MM.1S (cell line): ENCODE measurements at regions not wholly inside any gene's neighbourhood (a gene's known extent, or its start where the extent isn't known, plus 50 kb on each side); places are given as distances from the start of the nearest gene placed in this dataset.
"Not testable (repeated sequence)": the region's sequence is repeated elsewhere in the genome, so short reads cannot be mapped to it uniquely, and the experiment has no call there.

Experiments
- DNase-seq: peaks from one replicate; pipeline ENCODE4 v3.0.0-alpha.2; 2015
- H2AFZ ChIP-seq: fragments of 300-600 bp; sonication (generic); 2 replicates; pipeline ENCODE4 v1.6.0; 2016; ENCODE audit warnings: antibody characterized with exemption, low read length
- H3F3A ChIP-seq: fragments of 300-600 bp; sonication (generic); 2 replicates; pipeline ENCODE4 v1.6.1; 2016; ENCODE audit warnings: mild to moderate bottlenecking, antibody characterized with exemption, low read length, moderate library complexity, mixed read lengths; ENCODE audit not compliant: insufficient read depth
- H3K27ac ChIP-seq: fragments of 300-600 bp; sonication (generic); 2 replicates; pipeline ENCODE4 v1.5.1; 2016; ENCODE audit warnings: mild to moderate bottlenecking, low read length
- H3K27me3 ChIP-seq: fragments of 300-600 bp; sonication (generic); replicated peaks from 2 replicates; pipeline ENCODE4 v1.6.0; 2016; ENCODE audit warnings: low read length; ENCODE audit not compliant: insufficient read depth
- H3K36me3 ChIP-seq: fragments of 300-600 bp; sonication (generic); replicated peaks from 2 replicates; pipeline ENCODE4 v1.6.1; 2016; ENCODE audit warnings: mild to moderate bottlenecking, low read length, mixed read lengths; ENCODE audit not compliant: insufficient read depth
- H3K4me1 ChIP-seq: fragments of 300-600 bp; sonication (generic); 2 replicates; pipeline ENCODE4 v1.6.1; 2016; ENCODE audit warnings: low read length, mixed read lengths
- H3K4me2 ChIP-seq: fragments of 300-600 bp; sonication (generic); 2 replicates; pipeline ENCODE4 v1.6.0; 2016; ENCODE audit warnings: low read depth, low read length
- H3K4me3 ChIP-seq: fragments of 300-600 bp; sonication (generic); 2 replicates; pipeline ENCODE4 v1.5.1; 2016; ENCODE audit warnings: low read length, mixed read lengths
- H3K79me2 ChIP-seq: fragments of 300-600 bp; sonication (generic); 2 replicates; pipeline ENCODE4 v1.6.1; 2016; ENCODE audit warnings: mixed run types, low read length, mixed read lengths
- H3K9ac ChIP-seq: fragments of 300-600 bp; sonication (generic); 2 replicates; pipeline ENCODE4 v1.6.1; 2016; ENCODE audit warnings: low read length, mixed read lengths
- H3K9me2 ChIP-seq: fragments of 300-600 bp; sonication (generic); replicated peaks from 2 replicates; pipeline ENCODE4 v1.6.1; 2016; ENCODE audit warnings: mild to moderate bottlenecking, low read length, mixed read lengths; ENCODE audit not compliant: insufficient read depth
- H3K9me3 ChIP-seq: fragments of 300-600 bp; sonication (generic); replicated peaks from 2 replicates; pipeline ENCODE4 v1.6.1; 2016; ENCODE audit warnings: mild to moderate bottlenecking, low read length, mixed read lengths; ENCODE audit not compliant: insufficient read depth
- H4K20me1 ChIP-seq: fragments of 300-600 bp; sonication (generic); 2 replicates; pipeline ENCODE4 v1.6.1; 2016; ENCODE audit warnings: mild to moderate bottlenecking, low read length, moderate library complexity, mixed read lengths; ENCODE audit not compliant: insufficient read depth
- CTCF ChIP-seq: fragments of 300-600 bp; sonication (generic); IDR thresholded peaks from 2 replicates; pipeline ENCODE4 v1.5.1; 2016; ENCODE audit warnings: antibody characterized with exemption, low read length, mixed read lengths
- EZH2 ChIP-seq: fragments of 300-600 bp; sonication (generic); optimal IDR thresholded peaks from 2 replicates; pipeline ENCODE3; 2017; ENCODE audit warnings: low read depth, mild to moderate bottlenecking, antibody characterized with exemption, low read length, mixed read lengths
- EZH2phosphoT487 ChIP-seq: fragments of 300-600 bp; sonication (generic); IDR thresholded peaks from 2 replicates; pipeline ENCODE4 v1.6.1; 2018; ENCODE audit warnings: antibody characterized with exemption, low read length

DNA sequence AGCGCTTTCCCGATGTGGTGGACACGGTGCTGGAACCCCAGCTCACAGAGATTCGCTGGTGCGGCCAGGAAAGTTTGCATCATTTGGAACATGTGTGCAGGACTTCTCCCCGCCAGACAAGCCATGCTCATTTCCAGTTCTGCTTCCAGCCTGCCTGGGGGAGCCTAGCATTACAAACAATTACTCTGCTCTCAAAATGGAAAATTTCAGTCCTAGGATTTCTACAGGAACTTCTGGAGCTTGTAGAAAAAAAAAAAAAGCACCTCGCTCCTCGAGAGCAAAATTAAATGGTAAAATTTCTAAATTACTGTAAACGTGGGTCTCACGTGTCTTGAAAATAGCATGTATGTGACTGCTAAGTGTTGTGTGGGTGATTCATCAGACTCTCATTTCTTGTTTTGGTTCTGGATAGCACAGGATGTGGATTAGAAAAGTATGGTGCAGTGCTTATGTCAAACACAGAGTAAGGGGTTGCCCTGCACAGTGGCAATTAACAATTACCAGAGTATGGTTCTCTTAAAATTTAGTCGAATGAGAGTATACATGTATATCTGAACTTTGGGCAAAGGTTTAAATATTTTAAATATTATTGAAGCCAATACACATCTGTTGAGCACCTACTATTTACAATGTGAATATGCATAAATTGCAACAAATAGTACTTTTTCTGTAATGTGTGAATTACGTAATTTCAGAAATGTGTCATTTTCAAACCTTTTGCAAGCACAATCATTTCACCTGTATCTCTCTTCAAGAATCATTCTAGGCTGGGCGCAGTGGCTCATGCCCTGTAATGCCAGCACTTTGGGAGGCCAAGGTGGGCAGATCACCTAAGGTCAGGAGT, 61.8 kb upstream of the PTGFRN start:
- Histone ChIP-seq H4K20me1 (no peaks in the 10 kb centered on the region), H3K9me2 (no peaks in the 10 kb centered on the region), H3F3A (no peaks in the 10 kb centered on the region), H3K4me3 (no peak overlapping the region), H3K4me2 (no peak overlapping the region), H2AFZ (no peak overlapping the region), H3K36me3 (no peaks in the 10 kb centered on the region), H3K9ac (no peak overlapping the region), H3K9me3 (no peaks in the 10 kb centered on the region), H3K4me1 (no peaks in the 10 kb centered on the region), H3K79me2 (no peaks in the 10 kb centered on the region), H3K27me3 (no peaks in the 10 kb centered on the region), H3K27ac (no peak overlapping the region)
- no peak for DNase-seq
- no peak for TF ChIP-seq EZH2
- no peak for TF ChIP-seq EZH2phosphoT487
- no peak for TF ChIP-seq CTCF

DNA sequence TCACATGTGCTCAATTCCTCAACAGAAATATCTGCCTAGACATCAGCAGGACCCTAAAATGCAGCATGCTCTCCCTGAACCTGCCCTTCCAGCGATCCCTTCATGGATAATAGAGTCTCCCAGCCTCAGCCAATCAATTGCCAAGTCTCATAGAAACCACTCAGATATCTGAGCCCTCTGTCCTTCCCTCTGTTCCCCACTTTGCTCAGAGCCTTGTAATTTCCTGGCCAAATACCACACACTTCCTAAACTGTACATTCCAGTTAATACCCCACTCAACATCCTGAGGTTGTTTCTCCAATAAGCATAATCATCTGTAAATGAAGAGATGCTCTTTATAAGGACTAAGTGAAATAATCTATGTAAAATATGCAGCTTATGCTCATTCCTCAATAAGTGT, 59.3 kb upstream of the PTGFRN start:
- Histone ChIP-seq H3K9me3 (no peaks in the 10 kb centered on the region), H3K4me3 (no peak overlapping the region), H3K4me2 (no peak overlapping the region), H3K27ac (no peak overlapping the region), H3K9ac (no peak overlapping the region), H3K9me2 (no peaks in the 10 kb centered on the region), H4K20me1 (no peaks in the 10 kb centered on the region), H2AFZ (no peak overlapping the region), H3K4me1 (no peaks in the 10 kb centered on the region), H3K36me3 (no peaks in the 10 kb centered on the region), H3F3A (no peaks in the 10 kb centered on the region), H3K79me2 (no peaks in the 10 kb centered on the region), H3K27me3 (no peaks in the 10 kb centered on the region)
- TF ChIP-seq EZH2phosphoT487 (no peak), EZH2 (no peak), CTCF (no peak)
- no peak for DNase-seq

- DNase-seq, H3K27ac ChIP-seq, H3K79me2 ChIP-seq, H3K9me2 ChIP-seq, H4K20me1 ChIP-seq, H3K27me3 ChIP-seq, H3K4me1 ChIP-seq, H3K9me3 ChIP-seq, H3K4me3 ChIP-seq, H3K36me3 ChIP-seq, H3K9ac ChIP-seq, H3K4me2 ChIP-seq, H3F3A ChIP-seq, H2AFZ ChIP-seq: not testable (repeated sequence)
Observed at GRCh38 chr1:116851189-116851588, 58.5 kb upstream of the PTGFRN start.

- TF ChIP-seq EZH2 (no peak), EZH2phosphoT487 (no peak), CTCF (no peak)
- Histone ChIP-seq H3K9ac (no peak overlapping the region), H3K4me3 (no peak overlapping the region), H3K9me3 (no peaks in the 10 kb centered on the region), H2AFZ (no peak overlapping the region), H4K20me1 (no peaks in the 10 kb centered on the region), H3K79me2 (no peaks in the 10 kb centered on the region), H3K9me2 (no peaks in the 10 kb centered on the region), H3K4me2 (no peak overlapping the region), H3K4me1 (no peaks in the 10 kb centered on the region), H3K27me3 (no peaks in the 10 kb centered on the region), H3F3A (no peaks in the 10 kb centered on the region), H3K36me3 (no peaks in the 10 kb centered on the region), H3K27ac (no peak overlapping the region)
- no peak for DNase-seq
Observed at GRCh38 chr1:116851846-116852245, 57.9 kb upstream of the PTGFRN start.
